WTC11 (cell line): ENCODE measurements at regions not wholly inside any gene's neighbourhood (a gene's known extent, or its start where the extent isn't known, plus 50 kb on each side); places are given as distances from the start of the nearest gene placed in this dataset.

Experiments
- ATAC-seq: fragments of 200-7000 bp; cut with Tn5 transposase; 2 replicates; pipeline ENCODE4 v1.10.0; 2021; ENCODE audit warnings: mild to moderate bottlenecking, moderate library complexity
- CTCF ChIA-PET: fragments of 300-600 bp; sonication (Branson Sonifier 250); formaldehyde crosslinking; loops from one replicate; lab custom pipeline; 2021; ENCODE audit warnings: antibody characterized with exemption; lab: Charles Lee
- POLR2A ChIA-PET: fragments of 350-600 bp; sonication (Branson Sonifier 250); formaldehyde crosslinking; loops from one replicate; lab custom pipeline; 2021; ENCODE audit warnings: antibody characterized with exemption; lab: Charles Lee
- DNase-seq: peaks from one replicate; pipeline ENCODE4 v3.0.0; 2021; ENCODE audit warnings: low spot score
- H3K27ac Mint-ChIP-seq: 2 replicates; pipeline ENCODE4 v1.8.0; 2021; ENCODE audit warnings: mixed read lengths
- H3K27me3 Mint-ChIP-seq: 2 replicates; pipeline ENCODE4 v1.8.0; 2021; ENCODE audit warnings: low read depth, mild to moderate bottlenecking, moderate library complexity, mixed read lengths
- H3K36me3 Mint-ChIP-seq: 2 replicates; pipeline ENCODE4 v1.8.0; 2021; ENCODE audit warnings: mixed read lengths
- H3K4me1 Mint-ChIP-seq: 2 replicates; pipeline ENCODE4 v1.8.0; 2022; ENCODE audit warnings: mixed read lengths
- H3K4me3 Mint-ChIP-seq: 2 replicates; pipeline ENCODE4 v1.8.0; 2021; ENCODE audit warnings: mild to moderate bottlenecking, moderate library complexity, mixed read lengths
- H3K9me3 Mint-ChIP-seq: 2 replicates; pipeline ENCODE4 v1.8.0; 2021; ENCODE audit warnings: mixed read lengths
- CDX4 ChIP-seq: fragments of 250-450 bp; sonication (Bioruptor Pico); IDR thresholded peaks from 2 replicates; pipeline ENCODE4 v1.9.0; 2021; ENCODE audit warnings: moderate library complexity, mild to moderate bottlenecking, inconsistent platforms, borderline replicate concordance
- CTCF ChIP-seq: fragments of 200-600 bp; IDR thresholded peaks from 2 replicates; pipeline ENCODE4 v1.8.0; 2022; ENCODE audit warnings: antibody characterized with exemption
- EMX1 ChIP-seq: fragments of 250-450 bp; sonication (Bioruptor Pico); IDR thresholded peaks from 2 replicates; pipeline ENCODE4 v1.8.0; 2021; ENCODE audit warnings: mild to moderate bottlenecking
- ETV6 ChIP-seq: sonication (generic); formaldehyde crosslinking; IDR thresholded peaks from 2 replicates; pipeline ENCODE4 v1.8.1; 2022; ENCODE audit warnings: mild to moderate bottlenecking, missing genetic modification reagents
- FOXJ3 ChIP-seq: sonication (generic); formaldehyde crosslinking; IDR thresholded peaks from 2 replicates; pipeline ENCODE4 v1.9.0; 2021; ENCODE audit warnings: missing genetic modification reagents, mild to moderate bottlenecking, borderline replicate concordance
- FOXP1 ChIP-seq: sonication (generic); formaldehyde crosslinking; IDR thresholded peaks from 2 replicates; pipeline ENCODE4 v1.8.0; 2022; ENCODE audit warnings: missing genetic modification reagents, mild to moderate bottlenecking, moderate library complexity, borderline replicate concordance
- GABPB1 ChIP-seq: sonication (generic); formaldehyde crosslinking; IDR thresholded peaks from 2 replicates; pipeline ENCODE4 v1.8.1; 2023; ENCODE audit warnings: mild to moderate bottlenecking, missing genetic modification reagents
- GRHL2 ChIP-seq: fragments of 250-450 bp; sonication (Bioruptor Pico); IDR thresholded peaks from 2 replicates; pipeline ENCODE4 v1.8.0; 2022; ENCODE audit warnings: mild to moderate bottlenecking, moderate library complexity; ENCODE audit not compliant: insufficient replicate concordance, severe bottlenecking
- JAZF1 ChIP-seq: fragments of 250-450 bp; sonication (Bioruptor Pico); IDR thresholded peaks from 2 replicates; pipeline ENCODE4 v1.9.0; 2021; ENCODE audit warnings: moderate library complexity, mild to moderate bottlenecking, inconsistent platforms
- MXD4 ChIP-seq: fragments of 250-450 bp; sonication (Bioruptor Pico); IDR thresholded peaks from 2 replicates; pipeline ENCODE4 v1.8.0; 2021; ENCODE audit warnings: mild to moderate bottlenecking, moderate library complexity, borderline replicate concordance
- NR1H2 ChIP-seq: sonication (generic); formaldehyde crosslinking; IDR thresholded peaks from 2 replicates; pipeline ENCODE4 v1.9.0; 2021; ENCODE audit warnings: mild to moderate bottlenecking, moderate library complexity, missing genetic modification reagents
- OVOL2 ChIP-seq: fragments of 250-450 bp; sonication (Bioruptor Pico); IDR thresholded peaks from 2 replicates; pipeline ENCODE4 v1.9.0; 2021; ENCODE audit warnings: mild to moderate bottlenecking, borderline replicate concordance
- RELA ChIP-seq: sonication (generic); formaldehyde crosslinking; IDR thresholded peaks from 2 replicates; pipeline ENCODE4 v1.8.1; 2022; ENCODE audit warnings: missing genetic modification reagents, mild to moderate bottlenecking, borderline replicate concordance
- SOX15 ChIP-seq: fragments of 250-450 bp; sonication (Bioruptor Pico); IDR thresholded peaks from 2 replicates; pipeline ENCODE4 v1.9.0; 2021; ENCODE audit warnings: mild to moderate bottlenecking
- TEAD1 ChIP-seq: sonication (generic); formaldehyde crosslinking; IDR thresholded peaks from 2 replicates; pipeline ENCODE4 v1.8.0; 2022; ENCODE audit warnings: mild to moderate bottlenecking, missing genetic modification reagents
- ZBTB43 ChIP-seq: sonication (generic); formaldehyde crosslinking; IDR thresholded peaks from 2 replicates; pipeline ENCODE4 v1.8.1; 2023; ENCODE audit warnings: mild to moderate bottlenecking, missing genetic modification reagents
- ZMAT4 ChIP-seq: fragments of 250-450 bp; sonication (Bioruptor Pico); IDR thresholded peaks from 2 replicates; pipeline ENCODE4 v1.9.0; 2021; ENCODE audit warnings: mild to moderate bottlenecking
- ZNF425 ChIP-seq: fragments of 250-450 bp; sonication (Bioruptor Pico); conservative IDR thresholded peaks from 2 replicates; pipeline ENCODE4 v1.9.0; 2021; ENCODE audit warnings: mild to moderate bottlenecking
- TF ChIP-seq, protein P1 (sequence below): sonication (generic); formaldehyde crosslinking; IDR thresholded peaks from 2 replicates; pipeline ENCODE4 v1.8.0; 2022; ENCODE audit warnings: mild to moderate bottlenecking, missing genetic modification reagents
- TF ChIP-seq, protein P2 (sequence below): sonication (generic); formaldehyde crosslinking; IDR thresholded peaks from 2 replicates; pipeline ENCODE4 v1.8.1; 2022; ENCODE audit warnings: mild to moderate bottlenecking, missing genetic modification reagents, moderate library complexity, borderline replicate concordance
- TF ChIP-seq, protein P3 (sequence below): sonication (generic); formaldehyde crosslinking; IDR thresholded peaks from 2 replicates; pipeline ENCODE4 v1.8.1; 2023; ENCODE audit warnings: mild to moderate bottlenecking, missing genetic modification reagents

DNA sequence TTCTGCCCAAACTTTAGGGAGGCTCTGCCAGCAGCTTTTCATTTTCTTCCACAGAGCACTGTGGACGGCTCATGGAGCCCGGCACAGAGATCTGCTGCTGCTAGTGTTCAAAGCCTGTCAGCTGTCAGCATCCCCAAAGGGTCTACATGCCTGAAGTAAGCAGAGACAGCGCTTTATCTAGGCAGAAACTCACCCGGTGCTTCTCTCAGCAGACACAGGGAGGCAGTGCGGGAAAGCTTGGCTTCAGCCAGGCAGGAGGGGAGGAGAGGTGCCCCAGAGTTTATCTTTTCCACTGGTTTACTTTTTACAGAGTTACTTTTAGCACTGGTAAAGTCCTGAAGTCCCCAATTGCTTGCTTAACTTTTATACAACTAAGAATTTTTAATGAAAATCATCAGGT, 339.3 kb downstream of the NKX6-1 start (continued):
- TF ChIP-seq SOX15 (CRISPR knock-in tag) (no peak), TEAD1 (CRISPR knock-in tag) (no peak), CTCF (no peak), ZBTB43 (CRISPR knock-in tag) (no peak), EMX1 (CRISPR knock-in tag) (no peak), ETV6 (no peak), ZNF425 (CRISPR knock-in tag) (no peak), FOXP1 (no peak), RELA (no peak), FOXJ3 (CRISPR knock-in tag) (no peak), JAZF1 (CRISPR knock-in tag) (no peak), OVOL2 (no peak)
- TF ChIP-seq, protein P1, sequence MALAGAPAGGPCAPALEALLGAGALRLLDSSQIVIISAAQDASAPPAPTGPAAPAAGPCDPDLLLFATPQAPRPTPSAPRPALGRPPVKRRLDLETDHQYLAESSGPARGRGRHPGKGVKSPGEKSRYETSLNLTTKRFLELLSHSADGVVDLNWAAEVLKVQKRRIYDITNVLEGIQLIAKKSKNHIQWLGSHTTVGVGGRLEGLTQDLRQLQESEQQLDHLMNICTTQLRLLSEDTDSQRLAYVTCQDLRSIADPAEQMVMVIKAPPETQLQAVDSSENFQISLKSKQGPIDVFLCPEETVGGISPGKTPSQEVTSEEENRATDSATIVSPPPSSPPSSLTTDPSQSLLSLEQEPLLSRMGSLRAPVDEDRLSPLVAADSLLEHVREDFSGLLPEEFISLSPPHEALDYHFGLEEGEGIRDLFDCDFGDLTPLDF (CRISPR knock-in tag), result no peak

GRCh38 chr4:84158670-84159069, 340.4 kb downstream of the NKX6-1 start:
- ChIA-PET POLR2A (no interaction called here), CTCF (interaction anchor here (2.3 kb wide), 1 partner anchor 325 kb away, joined by 4 read pairs; no protein-coding TSS in a partner anchor)
- Mint-ChIP-seq H3K27ac (no peak overlapping the region), H3K9me3 (no peaks in the 10 kb centered on the region), H3K36me3 (no peaks in the 10 kb centered on the region), H3K27me3 (no peaks in the 10 kb centered on the region), H3K4me3 (no peak overlapping the region), H3K4me1 (peaks cover 22% of the 10 kb centered on the region)
- DNase-seq (no peak), ATAC-seq (no peak)
- TF ChIP-seq GABPB1, result no peak
- TF ChIP-seq, protein P2, sequence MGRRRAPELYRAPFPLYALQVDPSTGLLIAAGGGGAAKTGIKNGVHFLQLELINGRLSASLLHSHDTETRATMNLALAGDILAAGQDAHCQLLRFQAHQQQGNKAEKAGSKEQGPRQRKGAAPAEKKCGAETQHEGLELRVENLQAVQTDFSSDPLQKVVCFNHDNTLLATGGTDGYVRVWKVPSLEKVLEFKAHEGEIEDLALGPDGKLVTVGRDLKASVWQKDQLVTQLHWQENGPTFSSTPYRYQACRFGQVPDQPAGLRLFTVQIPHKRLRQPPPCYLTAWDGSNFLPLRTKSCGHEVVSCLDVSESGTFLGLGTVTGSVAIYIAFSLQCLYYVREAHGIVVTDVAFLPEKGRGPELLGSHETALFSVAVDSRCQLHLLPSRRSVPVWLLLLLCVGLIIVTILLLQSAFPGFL (CRISPR knock-in tag), result no peak
- no peak for TF ChIP-seq CDX4 (CRISPR knock-in tag)
- no peak for TF ChIP-seq FOXJ3 (CRISPR knock-in tag)
- TF ChIP-seq ZMAT4 (CRISPR knock-in tag), result no peak
- no peak for TF ChIP-seq OVOL2
- TF ChIP-seq MXD4, result no peak
- TF ChIP-seq, protein P3, sequence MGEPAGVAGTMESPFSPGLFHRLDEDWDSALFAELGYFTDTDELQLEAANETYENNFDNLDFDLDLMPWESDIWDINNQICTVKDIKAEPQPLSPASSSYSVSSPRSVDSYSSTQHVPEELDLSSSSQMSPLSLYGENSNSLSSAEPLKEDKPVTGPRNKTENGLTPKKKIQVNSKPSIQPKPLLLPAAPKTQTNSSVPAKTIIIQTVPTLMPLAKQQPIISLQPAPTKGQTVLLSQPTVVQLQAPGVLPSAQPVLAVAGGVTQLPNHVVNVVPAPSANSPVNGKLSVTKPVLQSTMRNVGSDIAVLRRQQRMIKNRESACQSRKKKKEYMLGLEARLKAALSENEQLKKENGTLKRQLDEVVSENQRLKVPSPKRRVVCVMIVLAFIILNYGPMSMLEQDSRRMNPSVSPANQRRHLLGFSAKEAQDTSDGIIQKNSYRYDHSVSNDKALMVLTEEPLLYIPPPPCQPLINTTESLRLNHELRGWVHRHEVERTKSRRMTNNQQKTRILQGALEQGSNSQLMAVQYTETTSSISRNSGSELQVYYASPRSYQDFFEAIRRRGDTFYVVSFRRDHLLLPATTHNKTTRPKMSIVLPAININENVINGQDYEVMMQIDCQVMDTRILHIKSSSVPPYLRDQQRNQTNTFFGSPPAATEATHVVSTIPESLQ (CRISPR knock-in tag), result no peak
- TF ChIP-seq ZNF425 (CRISPR knock-in tag), result no peak
- no peak for TF ChIP-seq NR1H2 (CRISPR knock-in tag)
- no peak for TF ChIP-seq GRHL2 (CRISPR knock-in tag)
